SK-N-SH treated with all-trans-retinoic acid at 6 μM for 48 hours (cell line): ENCODE measurements at regions not wholly inside any gene's neighbourhood (a gene's known extent, or its start where the extent isn't known, plus 50 kb on each side); places are given as distances from the start of the nearest gene placed in this dataset.

Experiments used
- ATAC-seq: fragments of 200-7000 bp; cut with Tn5 transposase; 3 replicates; pipeline ENCODE4 v1.9.1; 2020; ENCODE audit warnings: mild to moderate bottlenecking, moderate library complexity
- BACH2 ChIP-seq: fragments of 250-450 bp; sonication (Bioruptor Pico); IDR thresholded peaks from 2 replicates; pipeline ENCODE4 v1.9.0; 2021; ENCODE audit warnings: mild to moderate bottlenecking, borderline replicate concordance
- CREB5 ChIP-seq: fragments of 250-450 bp; sonication (Bioruptor Pico); IDR thresholded peaks from 2 replicates; pipeline ENCODE4 v1.5.1; 2020; ENCODE audit warnings: low read depth, mild to moderate bottlenecking, moderate library complexity
- CSDC2 ChIP-seq: fragments of 250-450 bp; sonication (Bioruptor Pico); IDR thresholded peaks from 2 replicates; pipeline ENCODE4 v1.5.0; 2020; ENCODE audit warnings: mild to moderate bottlenecking, moderate library complexity
- ESRRG ChIP-seq: fragments of 250-450 bp; sonication (Bioruptor Pico); IDR thresholded peaks from 2 replicates; pipeline ENCODE4 v1.6.1; 2021; ENCODE audit warnings: mild to moderate bottlenecking
- ISL1 ChIP-seq: fragments of 250-450 bp; sonication (Bioruptor Pico); IDR thresholded peaks from 2 replicates; pipeline ENCODE4 v2.1.2; 2022; ENCODE audit warnings: mild to moderate bottlenecking, moderate library complexity
- OSR1 ChIP-seq: fragments of 250-450 bp; sonication (Bioruptor Pico); IDR thresholded peaks from 2 replicates; pipeline ENCODE4 v1.8.0; 2022; ENCODE audit warnings: moderate library complexity, mild to moderate bottlenecking, inconsistent platforms
- PATZ1 ChIP-seq: fragments of 250-450 bp; sonication (Bioruptor Pico); IDR thresholded peaks from 2 replicates; pipeline ENCODE4 v1.8.0; 2020; ENCODE audit warnings: mild to moderate bottlenecking, moderate library complexity, borderline replicate concordance
- PPARA ChIP-seq: fragments of 250-450 bp; sonication (Bioruptor Pico); IDR thresholded peaks from 2 replicates; pipeline ENCODE4 v1.5.0; 2020; ENCODE audit warnings: mild to moderate bottlenecking, borderline replicate concordance
- SNAI2 ChIP-seq: fragments of 250-450 bp; sonication (Bioruptor Pico); IDR thresholded peaks from 2 replicates; pipeline ENCODE4 v1.5.0; 2020; ENCODE audit warnings: mild to moderate bottlenecking, moderate library complexity
- TCF4 ChIP-seq: fragments of 250-450 bp; sonication (Bioruptor Pico); IDR thresholded peaks from 2 replicates; pipeline ENCODE4 v1.8.0; 2021; ENCODE audit warnings: mild to moderate bottlenecking, moderate library complexity, borderline replicate concordance
- TOX ChIP-seq: fragments of 250-450 bp; sonication (Bioruptor Pico); IDR thresholded peaks from 2 replicates; pipeline ENCODE4 v1.8.0; 2021; ENCODE audit warnings: mild to moderate bottlenecking, moderate library complexity, borderline replicate concordance
- ZFP30 ChIP-seq: fragments of 450-650 bp; formaldehyde crosslinking; IDR thresholded peaks from 2 replicates; pipeline ENCODE4 v1.5.0; 2022; ENCODE audit warnings: mild to moderate bottlenecking, moderate library complexity
- ZNF565 ChIP-seq: fragments of 450-650 bp; formaldehyde crosslinking; conservative IDR thresholded peaks from 2 replicates; pipeline ENCODE4 v1.5.0; 2020; ENCODE audit warnings: low read depth, mild to moderate bottlenecking, moderate library complexity
- ZNF70 ChIP-seq: fragments of 450-650 bp; formaldehyde crosslinking; IDR thresholded peaks from 2 replicates; pipeline ENCODE4 v1.5.0; 2020; ENCODE audit warnings: mild to moderate bottlenecking, moderate library complexity
- ZNF8 ChIP-seq: fragments of 450-650 bp; formaldehyde crosslinking; IDR thresholded peaks from 2 replicates; pipeline ENCODE4 v1.5.0; 2020; ENCODE audit warnings: mild to moderate bottlenecking, moderate library complexity
- TF ChIP-seq, protein P1 (sequence below): fragments of 250-450 bp; sonication (Bioruptor Pico); IDR thresholded peaks from 2 replicates; pipeline ENCODE4 v1.5.0; 2020; ENCODE audit warnings: mild to moderate bottlenecking, moderate library complexity
- TF ChIP-seq, protein P2 (sequence below): fragments of 250-450 bp; sonication (Bioruptor Pico); IDR thresholded peaks from 2 replicates; pipeline ENCODE4 v1.5.1; 2021; ENCODE audit warnings: mild to moderate bottlenecking, moderate library complexity
- TF ChIP-seq, protein P3 (sequence below): fragments of 250-450 bp; sonication (Bioruptor Pico); IDR thresholded peaks from 2 replicates; pipeline ENCODE4 v1.8.0; 2021; ENCODE audit warnings: low read depth, mild to moderate bottlenecking, moderate library complexity, borderline replicate concordance

DNA sequence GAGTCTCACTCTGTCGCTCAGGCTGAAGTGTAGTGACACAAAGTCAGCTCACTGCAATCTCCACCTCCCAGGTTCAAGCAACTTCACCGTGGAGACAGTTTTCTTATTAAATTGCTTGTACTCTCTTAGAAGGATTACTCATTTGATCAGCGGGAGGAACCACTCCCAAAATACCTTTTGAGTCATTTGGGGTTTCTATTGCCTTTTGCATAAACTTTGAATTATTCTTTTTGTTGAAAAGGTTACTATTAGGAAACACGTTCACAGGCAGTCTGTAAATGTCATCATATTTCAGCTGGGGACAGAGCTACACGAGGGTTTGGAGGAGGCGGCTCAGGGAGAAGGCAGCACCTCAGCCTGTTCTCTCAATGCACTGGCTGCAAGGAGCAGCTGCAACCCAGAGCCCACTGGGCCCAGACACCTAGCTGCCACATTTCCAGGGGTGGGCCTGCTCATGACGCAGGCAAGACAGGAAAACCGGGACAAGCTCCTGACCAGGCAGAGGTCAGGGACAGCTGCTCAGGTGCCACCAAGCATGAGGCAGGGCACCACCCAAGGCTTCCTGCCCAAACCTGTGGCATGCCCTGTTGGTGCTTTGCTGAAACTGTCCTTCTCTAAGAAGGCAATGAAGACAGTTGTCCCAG lies 205.9 kb downstream of the BMP7 start:
- no peak for ATAC-seq
- TF ChIP-seq PPARA (CRISPR knock-in tag): no peak
- no peak for TF ChIP-seq TCF4 (CRISPR knock-in tag)
- TF ChIP-seq, protein P1, sequence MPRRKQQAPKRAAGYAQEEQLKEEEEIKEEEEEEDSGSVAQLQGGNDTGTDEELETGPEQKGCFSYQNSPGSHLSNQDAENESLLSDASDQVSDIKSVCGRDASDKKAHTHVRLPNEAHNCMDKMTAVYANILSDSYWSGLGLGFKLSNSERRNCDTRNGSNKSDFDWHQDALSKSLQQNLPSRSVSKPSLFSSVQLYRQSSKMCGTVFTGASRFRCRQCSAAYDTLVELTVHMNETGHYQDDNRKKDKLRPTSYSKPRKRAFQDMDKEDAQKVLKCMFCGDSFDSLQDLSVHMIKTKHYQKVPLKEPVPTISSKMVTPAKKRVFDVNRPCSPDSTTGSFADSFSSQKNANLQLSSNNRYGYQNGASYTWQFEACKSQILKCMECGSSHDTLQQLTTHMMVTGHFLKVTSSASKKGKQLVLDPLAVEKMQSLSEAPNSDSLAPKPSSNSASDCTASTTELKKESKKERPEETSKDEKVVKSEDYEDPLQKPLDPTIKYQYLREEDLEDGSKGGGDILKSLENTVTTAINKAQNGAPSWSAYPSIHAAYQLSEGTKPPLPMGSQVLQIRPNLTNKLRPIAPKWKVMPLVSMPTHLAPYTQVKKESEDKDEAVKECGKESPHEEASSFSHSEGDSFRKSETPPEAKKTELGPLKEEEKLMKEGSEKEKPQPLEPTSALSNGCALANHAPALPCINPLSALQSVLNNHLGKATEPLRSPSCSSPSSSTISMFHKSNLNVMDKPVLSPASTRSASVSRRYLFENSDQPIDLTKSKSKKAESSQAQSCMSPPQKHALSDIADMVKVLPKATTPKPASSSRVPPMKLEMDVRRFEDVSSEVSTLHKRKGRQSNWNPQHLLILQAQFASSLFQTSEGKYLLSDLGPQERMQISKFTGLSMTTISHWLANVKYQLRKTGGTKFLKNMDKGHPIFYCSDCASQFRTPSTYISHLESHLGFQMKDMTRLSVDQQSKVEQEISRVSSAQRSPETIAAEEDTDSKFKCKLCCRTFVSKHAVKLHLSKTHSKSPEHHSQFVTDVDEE (CRISPR knock-in tag): no peak
- no peak for TF ChIP-seq SNAI2 (CRISPR knock-in tag)
- TF ChIP-seq ZNF70: no peak
- TF ChIP-seq, protein P2, sequence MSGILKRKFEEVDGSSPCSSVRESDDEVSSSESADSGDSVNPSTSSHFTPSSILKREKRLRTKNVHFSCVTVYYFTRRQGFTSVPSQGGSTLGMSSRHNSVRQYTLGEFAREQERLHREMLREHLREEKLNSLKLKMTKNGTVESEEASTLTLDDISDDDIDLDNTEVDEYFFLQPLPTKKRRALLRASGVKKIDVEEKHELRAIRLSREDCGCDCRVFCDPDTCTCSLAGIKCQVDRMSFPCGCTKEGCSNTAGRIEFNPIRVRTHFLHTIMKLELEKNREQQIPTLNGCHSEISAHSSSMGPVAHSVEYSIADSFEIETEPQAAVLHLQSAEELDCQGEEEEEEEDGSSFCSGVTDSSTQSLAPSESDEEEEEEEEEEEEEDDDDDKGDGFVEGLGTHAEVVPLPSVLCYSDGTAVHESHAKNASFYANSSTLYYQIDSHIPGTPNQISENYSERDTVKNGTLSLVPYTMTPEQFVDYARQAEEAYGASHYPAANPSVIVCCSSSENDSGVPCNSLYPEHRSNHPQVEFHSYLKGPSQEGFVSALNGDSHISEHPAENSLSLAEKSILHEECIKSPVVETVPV (CRISPR knock-in tag): no peak

- TF ChIP-seq CREB5 (no peak), ISL1 (CRISPR knock-in tag) (no peak), BACH2 (CRISPR knock-in tag) (no peak), ZNF565 (no peak), PATZ1 (CRISPR knock-in tag) (no peak), CSDC2 (CRISPR knock-in tag) (no peak), TOX (CRISPR knock-in tag) (no peak), ZNF8 (CRISPR knock-in tag) (no peak), ZFP30 (CRISPR knock-in tag) (no peak), TCF4 (CRISPR knock-in tag) (no peak)
- TF ChIP-seq, protein P3, sequence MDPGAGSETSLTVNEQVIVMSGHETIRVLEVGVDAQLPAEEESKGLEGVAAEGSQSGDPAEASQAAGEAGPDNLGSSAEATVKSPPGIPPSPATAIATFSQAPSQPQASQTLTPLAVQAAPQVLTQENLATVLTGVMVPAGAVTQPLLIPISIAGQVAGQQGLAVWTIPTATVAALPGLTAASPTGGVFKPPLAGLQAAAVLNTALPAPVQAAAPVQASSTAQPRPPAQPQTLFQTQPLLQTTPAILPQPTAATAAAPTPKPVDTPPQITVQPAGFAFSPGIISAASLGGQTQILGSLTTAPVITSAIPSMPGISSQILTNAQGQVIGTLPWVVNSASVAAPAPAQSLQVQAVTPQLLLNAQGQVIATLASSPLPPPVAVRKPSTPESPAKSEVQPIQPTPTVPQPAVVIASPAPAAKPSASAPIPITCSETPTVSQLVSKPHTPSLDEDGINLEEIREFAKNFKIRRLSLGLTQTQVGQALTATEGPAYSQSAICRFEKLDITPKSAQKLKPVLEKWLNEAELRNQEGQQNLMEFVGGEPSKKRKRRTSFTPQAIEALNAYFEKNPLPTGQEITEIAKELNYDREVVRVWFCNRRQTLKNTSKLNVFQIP: no peak
- TF ChIP-seq, protein P2 (CRISPR knock-in tag): no peak
- TF ChIP-seq, all 23 proteins: peak for 0
- ATAC-seq: peak; percentile 43; the same call in 1 of the 3 replicates
Observed at GRCh38 chr20:57061051-57061900, 205.2 kb downstream of the BMP7 start.

DNA sequence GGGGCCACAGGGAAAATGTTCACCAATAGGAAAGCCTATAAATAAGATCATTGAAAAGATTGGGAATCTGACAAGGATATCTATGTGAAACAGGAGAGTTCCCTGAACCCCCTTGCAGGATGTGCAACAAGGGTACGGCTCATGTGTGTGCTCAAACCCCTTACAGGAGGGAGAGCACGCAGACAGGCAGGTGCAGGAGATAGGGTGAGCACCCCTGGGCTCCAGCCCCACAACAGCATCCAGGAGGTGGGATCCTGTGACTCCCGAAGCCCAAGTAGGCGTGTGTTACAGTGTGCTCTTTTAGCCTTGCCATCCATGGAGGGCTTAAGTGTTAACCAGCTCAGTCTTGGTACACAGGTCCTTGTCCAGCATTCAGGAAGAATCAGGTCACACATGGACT lies 204.2 kb downstream of the BMP7 start:
- no peak for ATAC-seq
- TF ChIP-seq, protein P3: no peak
- TF ChIP-seq OSR1 (CRISPR knock-in tag) (no peak), ISL1 (CRISPR knock-in tag) (no peak), ESRRG (CRISPR knock-in tag) (no peak), ZFP30 (CRISPR knock-in tag) (no peak), PATZ1 (CRISPR knock-in tag) (no peak)
